ENCODE measurements at regions not wholly inside any gene's neighbourhood (a gene's known extent, or its start where the extent isn't known, plus 50 kb on each side); places are given as distances from the start of the nearest gene placed in this dataset.

- Histone ChIP-seq H3K4me1 (no peaks in the 10 kb centered on the region), H3K4me3 (no peak overlapping the region), H3K27ac (no peak overlapping the region), H3K27me3 (no peaks in the 10 kb centered on the region), H3K9me3 (no peaks in the 10 kb centered on the region), H3K36me3 (no peaks in the 10 kb centered on the region)
- TF ChIP-seq POLR2A (IDR thresholded peaks at IDR 0.05): no peak
- TF ChIP-seq POLR2AphosphoS5 (IDR thresholded peaks at IDR 0.05; ENCODE audit: insufficient read depth in 1 of 2, low read depth in 1 of 2): no peak
- TF ChIP-seq CTCF (IDR thresholded peaks at IDR 0.05): no peak
- intact Hi-C loops (cut with DNase I): no loop called here
- no peak for DNase-seq (ENCODE audit: extremely low spot score in 2 of 2)
These were observed 201.8 kb upstream of the KCNH8 start for GRCh38 chr3:18946524-18946923.

- DNase-seq (ENCODE audit: extremely low spot score in 2 of 2): no peak
- intact Hi-C loops (cut with DNase I): no loop called here
- no peaks in the 10 kb centered on the region for H3K9me3 ChIP-seq
- H3K27me3 ChIP-seq: no peaks in the 10 kb centered on the region
- no peak overlapping the region for H3K27ac ChIP-seq
- TF ChIP-seq POLR2AphosphoS5 (IDR thresholded peaks at IDR 0.05; ENCODE audit: insufficient read depth in 1 of 2, low read depth in 1 of 2) (no peak), POLR2A (IDR thresholded peaks at IDR 0.05) (no peak), CTCF (IDR thresholded peaks at IDR 0.05) (no peak)
- no peak overlapping the region for H3K4me3 ChIP-seq
- H3K4me1 ChIP-seq: no peaks in the 10 kb centered on the region
- H3K36me3 ChIP-seq: no peaks in the 10 kb centered on the region
These were observed 210.7 kb upstream of the KCNH8 start for GRCh38 chr3:18937574-18937973.

GRCh38 chr3:18919158-18919557, 229.2 kb upstream of the KCNH8 start:
- no peak for DNase-seq (ENCODE audit: extremely low spot score in 2 of 2)
- Histone ChIP-seq H3K27me3 (no peaks in the 10 kb centered on the region), H3K4me1 (no peaks in the 10 kb centered on the region), H3K27ac (no peak overlapping the region), H3K9me3 (no peaks in the 10 kb centered on the region), H3K36me3 (no peaks in the 10 kb centered on the region), H3K4me3 (no peak overlapping the region)
- TF ChIP-seq POLR2A (IDR thresholded peaks at IDR 0.05): no peak
- no peak for TF ChIP-seq CTCF (IDR thresholded peaks at IDR 0.05)
- TF ChIP-seq POLR2AphosphoS5 (IDR thresholded peaks at IDR 0.05; ENCODE audit: insufficient read depth in 1 of 2, low read depth in 1 of 2): no peak
- intact Hi-C loops (cut with DNase I): no loop called here

GRCh38 chr3:18917923-18918322, 230.4 kb upstream of the KCNH8 start:
- Histone ChIP-seq H3K4me1 (no peaks in the 10 kb centered on the region), H3K9me3 (no peaks in the 10 kb centered on the region), H3K4me3 (no peak overlapping the region), H3K27ac (no peak overlapping the region), H3K36me3 (no peaks in the 10 kb centered on the region), H3K27me3 (no peaks in the 10 kb centered on the region)
- TF ChIP-seq POLR2A (IDR thresholded peaks at IDR 0.05) (no peak), CTCF (IDR thresholded peaks at IDR 0.05) (no peak), POLR2AphosphoS5 (IDR thresholded peaks at IDR 0.05; ENCODE audit: insufficient read depth in 1 of 2, low read depth in 1 of 2) (no peak)
- no peak for DNase-seq (ENCODE audit: extremely low spot score in 2 of 2)
- intact Hi-C loops (cut with DNase I): no loop called here

- H3K4me1 ChIP-seq: no peaks in the 10 kb centered on the region
- no peak for DNase-seq (ENCODE audit: extremely low spot score in 2 of 2)
- H3K27ac ChIP-seq: no peak overlapping the region
- H3K27me3 ChIP-seq: no peaks in the 10 kb centered on the region
- no peaks in the 10 kb centered on the region for H3K36me3 ChIP-seq
- intact Hi-C loops (cut with DNase I): no loop called here
- no peak overlapping the region for H3K4me3 ChIP-seq
- TF ChIP-seq POLR2A (IDR thresholded peaks at IDR 0.05) (no peak), CTCF (IDR thresholded peaks at IDR 0.05) (no peak), POLR2AphosphoS5 (IDR thresholded peaks at IDR 0.05; ENCODE audit: insufficient read depth in 1 of 2, low read depth in 1 of 2) (no peak)
- no peaks in the 10 kb centered on the region for H3K9me3 ChIP-seq
These were observed 246.1 kb upstream of the KCNH8 start for GRCh38 chr3:18902081-18902793.

All from vagina (tissue), 2 donors.